IMR-90 (cell line): ENCODE measurements at regions not wholly inside any gene's neighbourhood (a gene's known extent, or its start where the extent isn't known, plus 50 kb on each side); places are given as distances from the start of the nearest gene placed in this dataset.

Experiments
- ATAC-seq: fragments of 200-7000 bp; cut with Tn5 transposase; 2 replicates; pipeline ENCODE4 v1.9.1; 2020; ENCODE audit warnings: low read depth, mild to moderate bottlenecking, moderate library complexity
- BruUV-seq: library from RNA; stranded (reverse); fragments of 400-500 nt; replicated peaks from 2 replicates; lab custom pipeline; 2021; lab: Mats Ljungman, UMichigan
- CTCF ChIA-PET: fragments of 300-600 bp; formaldehyde crosslinking; extraction: SDS; loops from one replicate; lab custom pipeline; 2021; ENCODE audit warnings: antibody characterized with exemption; lab: Yijun Ruan, JAX
- POLR2A ChIA-PET: fragments of 300-600 bp; sonication (Branson Sonifier 250); formaldehyde crosslinking; loops from one replicate; lab custom pipeline; 2022; ENCODE audit warnings: antibody characterized with exemption; ENCODE audit not compliant: unreplicated experiment; lab: Charles Lee
- DNase-seq: peaks from one replicate; pipeline ENCODE4 v3.0.0; 2013
- H2AFZ ChIP-seq: replicated peaks from 2 replicates; pipeline ENCODE3; 2013; ENCODE audit warnings: low read length, mild to moderate bottlenecking; ENCODE audit not compliant: poor library complexity
- H2AK5ac ChIP-seq: 2 replicates; pipeline ENCODE4 v1.6.1; 2013; ENCODE audit warnings: low read depth, low read length, inconsistent platforms
- H2AK9ac ChIP-seq: replicated peaks from 2 replicates; pipeline ENCODE3; 2013; ENCODE audit warnings: mild to moderate bottlenecking, low read depth, low read length, moderate library complexity; ENCODE audit not compliant: poor library complexity
- H2BK120ac ChIP-seq: 2 replicates; pipeline ENCODE4 v1.6.1; 2013; ENCODE audit warnings: low read depth, low read length, inconsistent platforms
- H2BK15ac ChIP-seq: 3 replicates; pipeline ENCODE4 v1.6.1; 2013; ENCODE audit warnings: low read depth, low read length, inconsistent platforms
- H2BK20ac ChIP-seq: 2 replicates; pipeline ENCODE4 v1.6.1; 2013; ENCODE audit warnings: low read depth, mild to moderate bottlenecking, inconsistent platforms, low read length, moderate library complexity
- H2BK5ac ChIP-seq: 2 replicates; pipeline ENCODE4 v1.6.1; 2013; ENCODE audit warnings: mild to moderate bottlenecking, low read depth, low read length, inconsistent platforms; ENCODE audit not compliant: poor library complexity, severe bottlenecking
- H3K14ac ChIP-seq: replicated peaks from 2 replicates; pipeline ENCODE4 v1.6.1; 2013; ENCODE audit warnings: low read depth, low read length, inconsistent platforms
- H3K18ac ChIP-seq: 2 replicates; pipeline ENCODE4 v1.6.1; 2013; ENCODE audit warnings: low read depth, low read length, control low read depth
- H3K23ac ChIP-seq: 2 replicates; pipeline ENCODE4 v1.6.1; 2013; ENCODE audit warnings: low read depth, low read length, inconsistent platforms
- H3K27ac ChIP-seq: 2 replicates; pipeline ENCODE4 v1.5.1; 2013; ENCODE audit warnings: mild to moderate bottlenecking, control low read depth, low read length; ENCODE audit not compliant: insufficient read depth
- H3K27me3 ChIP-seq: 2 replicates; pipeline ENCODE4 v1.6.1; 2013; ENCODE audit warnings: low read length; ENCODE audit not compliant: control insufficient read depth, insufficient read depth
- H3K36me3 ChIP-seq: 2 replicates; pipeline ENCODE4 v1.6.1; 2013; ENCODE audit warnings: low read length, mixed read lengths; ENCODE audit not compliant: control insufficient read depth, insufficient read depth
- H3K4ac ChIP-seq: 2 replicates; pipeline ENCODE4 v1.6.1; 2013; ENCODE audit warnings: low read depth, low read length, inconsistent platforms
- H3K4me1 ChIP-seq: 2 replicates; pipeline ENCODE4 v1.6.1; 2013; ENCODE audit warnings: low read length, mixed read lengths; ENCODE audit not compliant: control insufficient read depth, insufficient read depth
- H3K4me2 ChIP-seq: 2 replicates; pipeline ENCODE4 v1.6.1; 2013; ENCODE audit warnings: low read depth, mild to moderate bottlenecking, control low read depth, low read length, moderate library complexity
- H3K4me3 ChIP-seq: 2 replicates; pipeline ENCODE4 v1.5.1; 2013; ENCODE audit warnings: low read depth, mild to moderate bottlenecking, control low read depth, low read length, moderate library complexity; ENCODE audit not compliant: insufficient read depth
- H3K56ac ChIP-seq: 2 replicates; pipeline ENCODE4 v1.6.1; 2013; ENCODE audit warnings: low read length, inconsistent platforms; ENCODE audit not compliant: insufficient read depth; ENCODE audit errors: extremely low read depth
- H3K79me1 ChIP-seq, 2 experiments: 2 replicates each; pipeline ENCODE4 v1.6.1; 2013; ENCODE audit warnings: low read length in 2 of 2, inconsistent platforms in 1 of 2, low read depth in 1 of 2
- H3K9ac ChIP-seq: 2 replicates; pipeline ENCODE4 v1.6.1; 2013; ENCODE audit warnings: low read depth, low read length, control low read depth
- H3K9me1 ChIP-seq: 2 replicates; pipeline ENCODE4 v1.6.1; 2013; ENCODE audit warnings: low read length, inconsistent platforms; ENCODE audit not compliant: insufficient read depth
- H3K9me3 ChIP-seq: 2 replicates; pipeline ENCODE4 v1.6.1; 2013; ENCODE audit warnings: low read length; ENCODE audit not compliant: control insufficient read depth, insufficient read depth
- H4K20me1 ChIP-seq: 2 replicates; pipeline ENCODE4 v1.6.1; 2013; ENCODE audit warnings: low read length, inconsistent platforms; ENCODE audit not compliant: insufficient read depth
- H4K5ac ChIP-seq: 2 replicates; pipeline ENCODE4 v1.6.1; 2013; ENCODE audit warnings: mild to moderate bottlenecking, low read depth, low read length, control low read depth
- H4K8ac ChIP-seq, 2 experiments: 2 replicates each; pipeline ENCODE4 v1.6.1; 2013; ENCODE audit warnings: low read depth in 2 of 2, low read length in 2 of 2, control low read depth in 1 of 2, inconsistent platforms in 1 of 2
- H4K91ac ChIP-seq: 2 replicates; pipeline ENCODE4 v1.6.1; 2013; ENCODE audit warnings: low read depth, low read length, inconsistent platforms; ENCODE audit not compliant: insufficient read depth
- CEBPB ChIP-seq: IDR thresholded peaks from 2 replicates; pipeline ENCODE4 v1.6.1; 2012; ENCODE audit warnings: low read depth, low read length, improper control_type of control experiment
- CTCF ChIP-seq: conservative IDR thresholded peaks from 2 replicates; pipeline ENCODE4 v1.5.1; 2012; ENCODE audit warnings: mild to moderate bottlenecking, low read depth, low read length, improper control_type of control experiment
- FOS ChIP-seq: fragments of 150-350 bp; IDR thresholded peaks from 2 replicates; pipeline ENCODE4 v1.6.1; 2016; ENCODE audit warnings: low read depth, low read length
- MAZ ChIP-seq: IDR thresholded peaks from 2 replicates; pipeline ENCODE4 v1.6.1; 2012; ENCODE audit warnings: low read depth, mild to moderate bottlenecking, low read length, improper control_type of control experiment, moderate library complexity, borderline replicate concordance
- NFE2L2 ChIP-seq: fragments of 150-350 bp; IDR thresholded peaks from 2 replicates; pipeline ENCODE4 v1.6.1; 2016; ENCODE audit warnings: low read depth, mild to moderate bottlenecking, low read length
- RFX5 ChIP-seq: IDR thresholded peaks from 2 replicates; pipeline ENCODE4 v1.8.0; 2012; ENCODE audit warnings: low read depth, mild to moderate bottlenecking, low read length, moderate library complexity
- WGBS, 2 experiments: methylation state at CpG; one replicate each; pipeline versions ENCODE4 v1.1.5 to v1.1.7; 2013; ENCODE audit warnings: missing lambda C conversion rate in 2 of 2; ENCODE audit not compliant: insufficient read length in 1 of 2; ENCODE audit errors: extremely low coverage in 2 of 2; 5-methylcytosine and 5-hydroxymethylcytosine counted together
- dilution Hi-C: fragments of 300-500 bp; cut with HindIII; formaldehyde crosslinking; loops from one replicate; pipeline ENCODE4 v1.14.3; 2018; ENCODE audit warnings: low sequenced_read_pairs; ENCODE audit not compliant: unreplicated experiment
- in situ Hi-C: fragments of 300-500 bp; cut with MboI; formaldehyde crosslinking; loops from 3 replicates; pipeline ENCODE4 v1.14.3; 2019; ENCODE audit warnings: low sequenced_read_pairs, inconsistent platforms, mixed read lengths
- intact Hi-C: fragments of 100-400 bp; cut with micrococcal nuclease; formaldehyde crosslinking; loops from 2 replicates; pipeline ENCODE4 v1.10.0; 2022
- TF ChIP-seq, protein P1 (sequence below): fragments of 150-350 bp; IDR thresholded peaks from 2 replicates; pipeline ENCODE4 v1.6.1; 2017; ENCODE audit warnings: mild to moderate bottlenecking, antibody characterized with exemption, low read length, low read depth

- ChIA-PET CTCF (no interaction called here), POLR2A (no interaction called here)
- Histone ChIP-seq H2AK9ac (no peak overlapping the region), H3K18ac (no peak overlapping the region), H3K4ac (no peak overlapping the region), H3K4me2 (no peak overlapping the region), H3K56ac (no peak overlapping the region), H2BK15ac (no peak overlapping the region), H4K91ac (no peak overlapping the region), H2AK5ac (no peak overlapping the region), H3K27me3 (no peaks in the 10 kb centered on the region), H3K9me3 (no peaks in the 10 kb centered on the region), H3K27ac (no peak overlapping the region), H3K14ac (no peak overlapping the region), H4K5ac (no peak overlapping the region), H2BK5ac (no peak overlapping the region), H3K9me1 (no peaks in the 10 kb centered on the region), H4K8ac (no peak overlapping the region), H2AFZ (no peak overlapping the region), H4K20me1 (no peaks in the 10 kb centered on the region), H2BK120ac (no peak overlapping the region), H3K4me1 (no peaks in the 10 kb centered on the region), H3K4me3 (no peak overlapping the region), H3K9ac (no peak overlapping the region), H3K23ac (no peak overlapping the region), H2BK20ac (no peak overlapping the region), H3K79me1 (no peaks in the 10 kb centered on the region), H3K36me3 (no peaks in the 10 kb centered on the region)
- no peak for TF ChIP-seq NFE2L2
- no peak for TF ChIP-seq FOS
- TF ChIP-seq MAZ = no peak
- TF ChIP-seq RFX5 = no peak
- peak; percentile 79 for TF ChIP-seq CEBPB
- TF ChIP-seq, protein P1, sequence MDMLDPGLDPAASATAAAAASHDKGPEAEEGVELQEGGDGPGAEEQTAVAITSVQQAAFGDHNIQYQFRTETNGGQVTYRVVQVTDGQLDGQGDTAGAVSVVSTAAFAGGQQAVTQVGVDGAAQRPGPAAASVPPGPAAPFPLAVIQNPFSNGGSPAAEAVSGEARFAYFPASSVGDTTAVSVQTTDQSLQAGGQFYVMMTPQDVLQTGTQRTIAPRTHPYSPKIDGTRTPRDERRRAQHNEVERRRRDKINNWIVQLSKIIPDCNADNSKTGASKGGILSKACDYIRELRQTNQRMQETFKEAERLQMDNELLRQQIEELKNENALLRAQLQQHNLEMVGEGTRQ = no peak
- no peak for TF ChIP-seq CTCF
- ATAC-seq = no peak
- no TSS peak for BruUV-seq
- intact Hi-C loops = no loop called here
- in situ Hi-C loops = no loop called here
- dilution Hi-C loops = no loop called here
- WGBS, 2 experiments = no CpG with 5 or more reads among the region's 2 CpGs
- no peak for DNase-seq
These were observed 191.1 kb upstream of the B3GALT2 start for GRCh38 chr1:193377472-193377871.
